Left ventricle myocardium inferior (tissue), 1 donor: ENCODE measurements at regions not wholly inside any gene's neighbourhood (a gene's known extent, or its start where the extent isn't known, plus 50 kb on each side); places are given as distances from the start of the nearest gene placed in this dataset.

Experiments
- DNase-seq: peaks from one replicate; pipeline ENCODE4 v3.0.0-alpha.2; 2020
- H3K27ac ChIP-seq: fragments of 200-600 bp; replicated peaks from 2 replicates; pipeline ENCODE4 v1.8.0; 2021
- H3K27me3 ChIP-seq: fragments of 200-600 bp; 2 replicates; pipeline ENCODE4 v1.8.0; 2021; ENCODE audit warnings: low read depth
- H3K36me3 ChIP-seq: fragments of 200-600 bp; 2 replicates; pipeline ENCODE4 v1.8.0; 2021
- H3K4me1 ChIP-seq: fragments of 200-600 bp; 2 replicates; pipeline ENCODE4 v1.8.0; 2021
- H3K4me3 ChIP-seq: fragments of 200-600 bp; 2 replicates; pipeline ENCODE4 v1.8.0; 2021; ENCODE audit warnings: mild to moderate bottlenecking, moderate library complexity
- H3K9me3 ChIP-seq: fragments of 200-600 bp; replicated peaks from 2 replicates; pipeline ENCODE4 v1.8.0; 2021
- intact Hi-C: fragments of 100-400 bp; cut with micrococcal nuclease; formaldehyde crosslinking; loops from one replicate; pipeline ENCODE4 v1.11.0; 2022
- TF ChIP-seq, protein P1 (sequence below): fragments of 200-600 bp; IDR thresholded peaks from 2 replicates; pipeline ENCODE4 v1.8.0; 2021; ENCODE audit warnings: antibody characterized with exemption, mild to moderate bottlenecking, borderline replicate concordance
- donor health status: DM: no; HTN: yes; CAD: no; lungs with severe emphysema.

DNA sequence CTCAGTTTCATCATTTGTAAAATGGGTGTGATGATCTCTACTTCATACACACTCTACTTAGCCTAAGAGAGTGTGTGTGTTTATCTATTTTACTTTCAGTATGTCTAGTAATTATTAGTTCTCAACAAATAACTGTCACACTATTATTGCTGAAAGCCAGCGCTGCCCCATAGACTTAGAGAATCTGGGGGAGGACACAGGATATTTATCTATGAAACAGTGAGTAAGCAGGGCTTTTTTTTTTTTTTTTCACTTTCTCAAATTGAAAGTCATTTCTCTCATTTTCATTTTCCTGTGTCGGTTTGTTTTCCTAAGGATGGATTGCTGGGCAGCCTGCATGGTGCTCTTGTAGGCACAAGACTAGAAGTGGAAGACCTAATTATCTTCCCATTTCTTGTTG lies 248.4 kb upstream of the RPS23 start:
- no peak overlapping the region for H3K4me3 ChIP-seq
- H3K27me3 ChIP-seq = no peaks in the 10 kb centered on the region
- no peak overlapping the region for H3K27ac ChIP-seq
- intact Hi-C loops = no loop called here
- TF ChIP-seq, protein P1, sequence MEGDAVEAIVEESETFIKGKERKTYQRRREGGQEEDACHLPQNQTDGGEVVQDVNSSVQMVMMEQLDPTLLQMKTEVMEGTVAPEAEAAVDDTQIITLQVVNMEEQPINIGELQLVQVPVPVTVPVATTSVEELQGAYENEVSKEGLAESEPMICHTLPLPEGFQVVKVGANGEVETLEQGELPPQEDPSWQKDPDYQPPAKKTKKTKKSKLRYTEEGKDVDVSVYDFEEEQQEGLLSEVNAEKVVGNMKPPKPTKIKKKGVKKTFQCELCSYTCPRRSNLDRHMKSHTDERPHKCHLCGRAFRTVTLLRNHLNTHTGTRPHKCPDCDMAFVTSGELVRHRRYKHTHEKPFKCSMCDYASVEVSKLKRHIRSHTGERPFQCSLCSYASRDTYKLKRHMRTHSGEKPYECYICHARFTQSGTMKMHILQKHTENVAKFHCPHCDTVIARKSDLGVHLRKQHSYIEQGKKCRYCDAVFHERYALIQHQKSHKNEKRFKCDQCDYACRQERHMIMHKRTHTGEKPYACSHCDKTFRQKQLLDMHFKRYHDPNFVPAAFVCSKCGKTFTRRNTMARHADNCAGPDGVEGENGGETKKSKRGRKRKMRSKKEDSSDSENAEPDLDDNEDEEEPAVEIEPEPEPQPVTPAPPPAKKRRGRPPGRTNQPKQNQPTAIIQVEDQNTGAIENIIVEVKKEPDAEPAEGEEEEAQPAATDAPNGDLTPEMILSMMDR = no peak
- H3K4me1 ChIP-seq = no peaks in the 10 kb centered on the region
- H3K36me3 ChIP-seq = no peaks in the 10 kb centered on the region
- no peak for DNase-seq
- peaks cover 1% of the 10 kb centered on the region for H3K9me3 ChIP-seq

DNA sequence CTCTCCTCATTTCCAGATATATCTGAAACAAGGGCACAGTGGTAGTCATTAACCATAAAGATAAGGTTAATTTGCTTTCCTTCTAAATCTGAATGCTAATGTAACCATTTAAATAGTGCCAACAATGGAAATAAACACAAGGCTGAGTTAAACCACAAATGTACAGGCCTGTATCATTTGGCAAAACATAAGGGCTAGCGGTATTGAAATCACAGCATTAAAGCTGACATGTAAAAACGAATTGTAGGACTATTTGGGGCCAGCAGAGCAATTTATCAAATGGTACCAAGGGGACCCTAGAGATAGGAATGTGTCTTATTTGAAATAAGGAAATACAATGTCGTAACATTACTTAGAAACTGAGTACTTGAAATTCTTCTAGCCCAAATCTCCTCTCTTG lies 247.5 kb upstream of the RPS23 start:
- Histone ChIP-seq H3K9me3 (no peaks in the 10 kb centered on the region), H3K27ac (no peak overlapping the region), H3K27me3 (no peaks in the 10 kb centered on the region), H3K4me3 (no peak overlapping the region), H3K4me1 (no peaks in the 10 kb centered on the region), H3K36me3 (no peaks in the 10 kb centered on the region)
- intact Hi-C loops = no loop called here
- no peak for DNase-seq
- TF ChIP-seq, protein P1 = no peak

- no peak overlapping the region for H3K27ac ChIP-seq
- no peak for DNase-seq
- no peaks in the 10 kb centered on the region for H3K4me1 ChIP-seq
- TF ChIP-seq, protein P1 = no peak
- H3K9me3 ChIP-seq = no peaks in the 10 kb centered on the region
- intact Hi-C loops = no loop called here
- no peaks in the 10 kb centered on the region for H3K27me3 ChIP-seq
- no peaks in the 10 kb centered on the region for H3K36me3 ChIP-seq
- H3K4me3 ChIP-seq = no peak overlapping the region
These were observed 245.5 kb upstream of the RPS23 start for GRCh38 chr5:82523633-82524032.

- intact Hi-C loops = no loop called here
- TF ChIP-seq, protein P1 = no peak
- Histone ChIP-seq H3K27me3 (no peaks in the 10 kb centered on the region), H3K9me3 (no peaks in the 10 kb centered on the region), H3K4me1 (no peaks in the 10 kb centered on the region), H3K4me3 (no peak overlapping the region), H3K36me3 (no peaks in the 10 kb centered on the region), H3K27ac (no peak overlapping the region)
- no peak for DNase-seq
These were observed 244.7 kb upstream of the RPS23 start for GRCh38 chr5:82522897-82523296.

- no peak overlapping the region for H3K4me3 ChIP-seq
- no peak overlapping the region for H3K27ac ChIP-seq
- intact Hi-C loops = no loop called here
- H3K36me3 ChIP-seq = no peaks in the 10 kb centered on the region
- no peaks in the 10 kb centered on the region for H3K27me3 ChIP-seq
- DNase-seq = no peak
- H3K9me3 ChIP-seq = no peaks in the 10 kb centered on the region
- no peaks in the 10 kb centered on the region for H3K4me1 ChIP-seq
- TF ChIP-seq, protein P1 = no peak
These were observed 243.4 kb upstream of the RPS23 start for GRCh38 chr5:82521431-82522051.
